ENCODE measurements at regions not wholly inside any gene's neighbourhood (a gene's known extent, or its start where the extent isn't known, plus 50 kb on each side); places are given as distances from the start of the nearest gene placed in this dataset.
A peak's percentile ranks its signal among the peaks of the same experiment; 100 is the strongest.

GRCh38 chr10:3554121-3554522, 230.9 kb downstream of the KLF6 start:
- Mint-ChIP-seq H3K9me3 (no peaks in the 10 kb centered on the region), H3K4me1 (peaks cover 4% of the 10 kb centered on the region), H3K36me3 (ENCODE audit: low read depth) (no peaks in the 10 kb centered on the region), H3K27ac (peak overlapping the region; percentile 67), H3K4me3 (peak overlapping the region; percentile 59), H3K27me3 (peaks cover 3% of the 10 kb centered on the region)
- peak; percentile 39 for ATAC-seq (replicated peaks)

DNA sequence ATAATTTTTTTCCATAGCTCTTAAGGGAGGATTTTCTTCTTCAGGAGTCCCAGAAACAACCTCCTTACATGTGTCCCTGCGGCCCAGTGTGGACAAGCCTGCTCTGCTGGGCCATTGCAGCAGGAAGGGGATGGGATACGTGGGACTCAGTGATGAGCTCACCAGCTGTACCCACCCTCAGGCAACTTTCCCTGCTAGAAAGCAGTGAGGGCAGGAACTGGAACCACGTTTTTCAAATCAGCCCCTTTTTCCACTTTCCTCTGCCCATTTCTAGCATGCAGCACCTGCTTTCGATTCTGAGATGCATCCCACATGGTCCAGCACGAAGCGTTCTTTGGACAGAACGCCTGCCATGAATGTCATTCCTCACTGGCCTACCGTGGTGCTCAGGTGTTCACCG, 232.7 kb downstream of the KLF6 start:
- H3K27me3 Mint-ChIP-seq: peaks cover 3% of the 10 kb centered on the region
- peaks cover 4% of the 10 kb centered on the region for H3K4me1 Mint-ChIP-seq
- no peaks in the 10 kb centered on the region for H3K9me3 Mint-ChIP-seq
- ATAC-seq (replicated peaks): no peak
- H3K4me3 Mint-ChIP-seq: no peak overlapping the region
- no peak overlapping the region for H3K27ac Mint-ChIP-seq
- H3K36me3 Mint-ChIP-seq (ENCODE audit: low read depth): no peaks in the 10 kb centered on the region

DNA sequence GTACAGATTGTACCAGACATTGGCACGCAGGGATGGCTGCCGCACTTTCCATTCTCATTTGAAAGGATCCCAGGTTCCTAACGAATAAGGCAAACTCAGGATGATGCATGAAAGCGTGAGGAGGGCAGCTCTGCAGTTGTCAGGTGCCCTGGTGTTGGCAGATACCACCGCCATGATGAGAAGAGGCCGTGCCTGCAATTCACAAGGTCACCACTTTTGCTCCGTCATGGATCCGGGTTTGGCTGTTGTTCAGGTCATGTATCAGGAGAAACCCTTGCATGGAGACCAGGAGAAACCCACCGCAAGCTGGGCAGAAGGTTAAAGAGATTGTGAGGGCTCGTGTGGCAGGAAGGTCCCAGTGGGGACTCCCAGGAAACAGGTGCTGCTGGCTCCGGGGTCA, 233.2 kb downstream of the KLF6 start:
- H3K9me3 Mint-ChIP-seq: no peaks in the 10 kb centered on the region
- no peak overlapping the region for H3K4me3 Mint-ChIP-seq
- no peaks in the 10 kb centered on the region for H3K36me3 Mint-ChIP-seq (ENCODE audit: low read depth)
- H3K4me1 Mint-ChIP-seq: peaks cover 3% of the 10 kb centered on the region
- no peak overlapping the region for H3K27ac Mint-ChIP-seq
- H3K27me3 Mint-ChIP-seq: peaks cover 3% of the 10 kb centered on the region
- ATAC-seq (replicated peaks): no peak

GRCh38 chr10:3549118-3549517, 235.9 kb downstream of the KLF6 start:
- no peak for ATAC-seq (replicated peaks)
- Mint-ChIP-seq H3K27me3 (no peaks in the 10 kb centered on the region), H3K27ac (no peak overlapping the region)

GRCh38 chr10:3548702-3549101, 236.3 kb downstream of the KLF6 start:
- Mint-ChIP-seq H3K9me3 (no peaks in the 10 kb centered on the region), H3K4me3 (no peak overlapping the region), H3K4me1 (no peaks in the 10 kb centered on the region), H3K27me3 (no peaks in the 10 kb centered on the region), H3K36me3 (ENCODE audit: low read depth) (no peaks in the 10 kb centered on the region), H3K27ac (no peak overlapping the region)
- ATAC-seq (replicated peaks): no peak

More at GRCh38 chr10:3549118-3549517, 235.9 kb downstream of the KLF6 start:
- no peaks in the 10 kb centered on the region for H3K4me1 Mint-ChIP-seq
- H3K9me3 Mint-ChIP-seq: no peaks in the 10 kb centered on the region
- H3K36me3 Mint-ChIP-seq (ENCODE audit: low read depth): no peaks in the 10 kb centered on the region
- H3K4me3 Mint-ChIP-seq: no peak overlapping the region

- no peaks in the 10 kb centered on the region for H3K27me3 Mint-ChIP-seq
- no peaks in the 10 kb centered on the region for H3K36me3 Mint-ChIP-seq (ENCODE audit: low read depth)
- no peak overlapping the region for H3K27ac Mint-ChIP-seq
- no peak overlapping the region for H3K4me3 Mint-ChIP-seq
- no peak for ATAC-seq (replicated peaks)
- no peaks in the 10 kb centered on the region for H3K9me3 Mint-ChIP-seq
- H3K4me1 Mint-ChIP-seq: no peaks in the 10 kb centered on the region
Observed at GRCh38 chr10:3548076-3548475, 236.9 kb downstream of the KLF6 start.

DNA sequence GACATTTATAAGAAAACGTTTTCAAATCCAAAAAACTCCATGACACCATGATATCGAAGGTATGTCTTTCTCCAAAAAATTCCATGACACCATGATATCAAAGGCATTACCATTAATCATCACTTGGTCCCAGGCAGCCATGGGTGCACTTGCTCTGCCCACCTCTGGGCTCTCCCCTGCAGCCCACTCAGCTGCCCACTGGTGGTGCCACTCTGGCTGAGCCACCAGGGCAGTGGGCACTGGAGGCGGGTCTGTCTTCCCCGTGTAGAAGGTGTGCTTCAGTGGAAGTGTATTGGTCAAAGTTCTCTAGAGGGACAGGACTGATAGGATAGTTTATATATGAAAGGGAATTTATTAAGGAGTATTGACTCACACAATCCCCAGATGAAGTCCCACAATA, 240.4 kb downstream of the KLF6 start:
- Mint-ChIP-seq H3K4me1 (no peaks in the 10 kb centered on the region), H3K27ac (no peak overlapping the region), H3K4me3 (no peak overlapping the region), H3K36me3 (ENCODE audit: low read depth) (no peaks in the 10 kb centered on the region), H3K9me3 (no peaks in the 10 kb centered on the region), H3K27me3 (no peaks in the 10 kb centered on the region)
- ATAC-seq (replicated peaks): no peak

DNA sequence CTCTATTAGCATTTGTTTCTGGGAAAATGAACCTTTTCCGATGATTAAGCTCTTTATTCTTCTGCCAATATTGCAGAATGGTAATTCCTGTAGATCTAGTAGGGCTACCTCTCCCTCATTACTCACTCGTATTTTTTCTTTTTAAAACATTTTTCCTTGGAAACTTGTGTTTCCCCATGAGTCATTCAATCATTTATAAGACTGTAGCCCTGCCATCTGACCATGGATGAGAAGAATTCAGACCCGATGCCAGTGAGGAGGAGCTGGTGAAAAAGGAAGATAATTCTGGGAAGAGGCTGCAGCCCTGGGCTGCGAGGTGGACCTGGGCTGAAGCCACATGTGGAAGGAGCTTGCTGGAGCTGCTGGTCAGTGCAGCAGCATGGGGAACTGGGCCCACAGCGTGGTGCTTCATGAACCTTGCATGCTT, 242.8 kb downstream of the KLF6 start:
- ATAC-seq (replicated peaks): no peak
- H3K27me3 Mint-ChIP-seq: no peaks in the 10 kb centered on the region

DNA sequence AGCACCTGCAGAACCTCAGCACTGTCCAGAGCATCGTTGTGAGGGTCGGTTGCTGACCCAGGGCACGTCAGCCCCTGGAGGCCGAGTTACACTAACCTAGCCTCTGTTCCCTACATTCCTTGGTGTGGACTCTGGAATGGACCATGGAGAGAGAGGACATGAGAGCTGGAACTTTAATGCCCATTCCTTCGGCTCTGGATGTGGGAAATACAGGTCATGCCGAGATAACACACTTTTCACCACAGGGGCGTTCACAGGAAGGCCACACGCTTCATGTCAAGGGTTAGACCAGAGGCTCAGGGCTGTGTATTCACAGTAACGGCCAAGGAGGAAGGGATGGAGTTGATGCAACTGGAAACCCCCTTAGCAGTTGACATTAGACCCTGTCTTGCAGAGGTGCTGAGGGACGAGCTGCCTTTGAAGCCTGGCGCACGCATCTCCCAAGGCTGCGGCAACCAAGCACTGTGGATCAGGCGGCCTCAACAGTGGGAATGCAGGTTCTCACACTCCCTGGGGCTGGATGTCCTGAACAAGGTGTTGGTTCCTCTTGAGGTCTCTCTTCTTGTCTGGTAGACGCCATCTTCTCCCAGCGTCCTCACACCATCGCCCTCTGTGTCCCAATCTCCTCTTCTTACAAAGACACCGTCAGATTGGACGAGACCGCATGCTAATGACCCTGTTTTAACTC, 245.2 kb downstream of the KLF6 start:
- no peak for ATAC-seq (replicated peaks)
- Mint-ChIP-seq H3K9me3 (no peaks in the 10 kb centered on the region), H3K4me3 (no peak overlapping the region), H3K4me1 (no peaks in the 10 kb centered on the region), H3K27ac (no peak overlapping the region), H3K36me3 (ENCODE audit: low read depth) (no peaks in the 10 kb centered on the region), H3K27me3 (no peaks in the 10 kb centered on the region)

More for the DNA sequence above, 242.8 kb downstream of the KLF6 start:
- H3K27ac Mint-ChIP-seq: no peak overlapping the region
- no peaks in the 10 kb centered on the region for H3K4me1 Mint-ChIP-seq
- H3K4me3 Mint-ChIP-seq: no peak overlapping the region
- H3K9me3 Mint-ChIP-seq: no peaks in the 10 kb centered on the region
- H3K36me3 Mint-ChIP-seq (ENCODE audit: low read depth): no peaks in the 10 kb centered on the region

GRCh38 chr10:3538656-3539531, 246.1 kb downstream of the KLF6 start:
- H3K36me3 Mint-ChIP-seq (ENCODE audit: low read depth): no peaks in the 10 kb centered on the region
- H3K4me1 Mint-ChIP-seq: no peaks in the 10 kb centered on the region
- no peaks in the 10 kb centered on the region for H3K9me3 Mint-ChIP-seq

GRCh38 chr10:3538291-3538655, 246.7 kb downstream of the KLF6 start:
- Mint-ChIP-seq H3K36me3 (ENCODE audit: low read depth) (no peaks in the 10 kb centered on the region), H3K27ac (no peak overlapping the region), H3K4me1 (no peaks in the 10 kb centered on the region), H3K9me3 (no peaks in the 10 kb centered on the region), H3K4me3 (no peak overlapping the region), H3K27me3 (no peaks in the 10 kb centered on the region)
- no peak for ATAC-seq (replicated peaks)

More at GRCh38 chr10:3538656-3539531, 246.1 kb downstream of the KLF6 start:
- Mint-ChIP-seq H3K4me3 (no peak overlapping the region), H3K27me3 (no peaks in the 10 kb centered on the region), H3K27ac (no peak overlapping the region)
- peak; percentile 57 for ATAC-seq (replicated peaks)

GRCh38 chr10:3537518-3537917, 247.5 kb downstream of the KLF6 start:
- no peak overlapping the region for H3K27ac Mint-ChIP-seq
- no peak overlapping the region for H3K4me3 Mint-ChIP-seq
- no peaks in the 10 kb centered on the region for H3K27me3 Mint-ChIP-seq
- no peaks in the 10 kb centered on the region for H3K4me1 Mint-ChIP-seq
- no peaks in the 10 kb centered on the region for H3K9me3 Mint-ChIP-seq
- H3K36me3 Mint-ChIP-seq (ENCODE audit: low read depth): no peaks in the 10 kb centered on the region
- no peak for ATAC-seq (replicated peaks)

- no peaks in the 10 kb centered on the region for H3K27me3 Mint-ChIP-seq
- no peaks in the 10 kb centered on the region for H3K9me3 Mint-ChIP-seq
- H3K36me3 Mint-ChIP-seq (ENCODE audit: low read depth): no peaks in the 10 kb centered on the region
- no peak for ATAC-seq (replicated peaks)
- no peak overlapping the region for H3K4me3 Mint-ChIP-seq
- no peaks in the 10 kb centered on the region for H3K4me1 Mint-ChIP-seq
- H3K27ac Mint-ChIP-seq: no peak overlapping the region
Observed at GRCh38 chr10:3535001-3535400, 250.0 kb downstream of the KLF6 start.

DNA sequence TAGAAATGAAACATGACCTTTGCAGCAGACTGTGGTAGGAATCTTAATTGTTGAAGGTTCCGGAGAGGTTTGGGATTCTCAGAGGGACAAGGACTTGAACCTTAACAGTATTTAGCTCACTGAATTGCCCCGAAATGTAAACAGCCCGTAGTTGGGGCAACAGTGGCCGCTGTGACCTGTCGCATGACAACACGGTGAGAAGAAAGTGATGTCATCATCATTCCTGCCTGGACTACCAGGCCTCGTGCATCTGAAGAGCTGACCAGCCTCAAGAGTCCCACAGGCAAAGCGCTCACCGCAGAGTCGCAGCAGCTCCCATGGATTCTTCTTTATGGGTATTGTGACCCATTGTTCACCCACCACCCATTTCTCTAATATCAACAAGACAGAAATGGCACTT, 250.6 kb downstream of the KLF6 start:
- ATAC-seq (replicated peaks): no peak
- Mint-ChIP-seq H3K4me1 (no peaks in the 10 kb centered on the region), H3K36me3 (ENCODE audit: low read depth) (no peaks in the 10 kb centered on the region), H3K27me3 (no peaks in the 10 kb centered on the region), H3K4me3 (no peak overlapping the region), H3K9me3 (no peaks in the 10 kb centered on the region), H3K27ac (no peak overlapping the region)

DNA sequence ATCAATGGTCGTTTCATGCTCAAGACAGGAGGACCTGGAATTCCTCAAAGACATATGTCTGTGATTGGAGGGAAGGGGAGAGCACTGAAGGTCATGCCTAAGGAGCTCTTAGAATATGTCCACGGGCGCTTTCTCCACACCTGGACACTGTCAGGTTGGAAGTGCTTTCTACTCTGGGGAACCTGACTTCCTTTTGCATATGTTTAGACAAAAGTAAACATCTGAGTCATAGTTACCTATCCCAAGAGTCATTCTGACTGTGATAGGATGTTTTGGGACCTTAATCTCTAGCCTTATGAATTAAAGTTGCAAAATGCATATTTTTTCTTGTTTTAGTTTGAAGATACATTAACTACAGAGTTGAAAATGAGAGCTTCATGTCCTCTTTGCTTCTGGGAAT, 251.7 kb downstream of the KLF6 start:
- no peak for ATAC-seq (replicated peaks)
- no peaks in the 10 kb centered on the region for H3K36me3 Mint-ChIP-seq (ENCODE audit: low read depth)
- no peaks in the 10 kb centered on the region for H3K9me3 Mint-ChIP-seq
- H3K4me3 Mint-ChIP-seq: no peak overlapping the region
- no peaks in the 10 kb centered on the region for H3K4me1 Mint-ChIP-seq
- no peaks in the 10 kb centered on the region for H3K27me3 Mint-ChIP-seq
- no peak overlapping the region for H3K27ac Mint-ChIP-seq
